Prostate gland (tissue), 2 donors: ENCODE measurements at regions not wholly inside any gene's neighbourhood (a gene's known extent, or its start where the extent isn't known, plus 50 kb on each side); places are given as distances from the start of the nearest gene placed in this dataset.
"Not testable (repeated sequence)": the region's sequence is repeated elsewhere in the genome, so short reads cannot be mapped to it uniquely, and the experiment has no call there.

ENCODE experiments used
- DNase-seq: peaks from one replicate; pipeline ENCODE4 v3.0.0-alpha.2; 2019; ENCODE audit warnings: low spot score
- H3K27ac ChIP-seq, 2 donors: fragments of 200-600 bp; sonication (generic); 2 replicates each; pipeline ENCODE4 v1.5.1; 2017 to 2019
- H3K27me3 ChIP-seq: fragments of 200-600 bp; sonication (generic); replicated peaks from 2 replicates; pipeline ENCODE4 v1.5.1; 2019; ENCODE audit not compliant: insufficient read depth
- H3K36me3 ChIP-seq, 2 donors: fragments of 200-600 bp; sonication (generic); 1 replicate in 1 of 2; 2 replicates in 1 of 2; pipeline versions ENCODE4 v1.5.1 to v1.8.1; 2017 to 2019
- H3K4me1 ChIP-seq: fragments of 200-600 bp; sonication (generic); replicated peaks from 2 replicates; pipeline ENCODE4 v1.5.1; 2019
- H3K4me3 ChIP-seq, 2 donors: fragments of 200-600 bp; sonication (generic); 2 replicates each; pipeline ENCODE4 v1.5.1; 2017 to 2019
- H3K9me3 ChIP-seq: fragments of 200-600 bp; sonication (generic); 2 replicates; pipeline ENCODE4 v1.5.1; 2017
- CTCF ChIP-seq, 4 experiments: fragments of 200-600 bp in 2 of 4; fragments of 450-650 bp in 2 of 4; sonication (generic) in 2 of 4; IDR thresholded peaks; 1 replicate in 3 of 4; 2 replicates in 1 of 4; pipeline ENCODE4 v1.5.1; 2016 to 2019; ENCODE audit warnings: antibody characterized with exemption in 4 of 4, mild to moderate bottlenecking in 2 of 4, moderate library complexity in 2 of 4
- POLR2A ChIP-seq: fragments of 450-650 bp; IDR thresholded peaks from one replicate; pipeline ENCODE4 v1.6.1; 2016; ENCODE audit warnings: antibody characterized with exemption, mild to moderate bottlenecking
- POLR2AphosphoS5 ChIP-seq: sonication (generic); formaldehyde crosslinking; IDR thresholded peaks from one replicate; pipeline ENCODE4 v1.6.1; 2017; ENCODE audit warnings: antibody characterized with exemption
- WGBS: methylation state at CpG from one replicate; pipeline ENCODE4 v1.1.5; 2018; 5-methylcytosine and 5-hydroxymethylcytosine counted together
- intact Hi-C: fragments of 100-400 bp; cut with DNase I; formaldehyde crosslinking; loops from one replicate; pipeline ENCODE4 v1.14.2; 2022

- Histone ChIP-seq H3K27ac (no peak overlapping the region), H3K4me1 (no peaks in the 10 kb centered on the region), H3K27me3 (peaks cover 3% of the 10 kb centered on the region), H3K9me3 (no peaks in the 10 kb centered on the region), H3K36me3 (no peaks in the 10 kb centered on the region), H3K4me3 (no peak overlapping the region)
- 83% methylated on average over 2 of the region's 2 CpGs for WGBS
- DNase-seq, result no peak
- no peak for TF ChIP-seq POLR2AphosphoS5
- TF ChIP-seq CTCF (IDR thresholded peaks at IDR 0.05), result no peak
- TF ChIP-seq POLR2A, result no peak
- intact Hi-C loops, result no loop called here
These were observed 170.5 kb downstream of the UQCRFS1 start for GRCh38 chr19:29042450-29042849.

DNA sequence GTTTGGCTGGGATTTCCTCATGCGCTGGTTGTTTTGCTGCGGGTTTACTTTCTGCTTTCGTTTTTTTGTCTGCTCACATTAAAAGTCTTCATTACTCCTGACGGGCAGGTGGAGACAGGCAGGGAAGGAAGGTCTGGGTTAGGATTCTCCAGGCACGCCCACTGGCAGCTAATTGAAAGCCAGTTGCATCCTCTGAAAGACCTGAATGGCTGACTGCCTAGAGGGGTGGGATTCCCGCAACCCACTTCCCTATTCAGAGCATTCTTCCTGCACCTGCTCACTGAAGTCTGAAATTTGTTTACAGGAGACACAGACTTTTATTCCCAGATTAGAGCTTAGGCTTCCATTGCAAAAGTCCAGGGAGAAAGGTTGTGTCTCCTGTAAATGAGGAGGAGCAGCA lies 172.0 kb downstream of the UQCRFS1 start:
- no peak for TF ChIP-seq POLR2A
- no peak for TF ChIP-seq POLR2AphosphoS5
- no peak for TF ChIP-seq CTCF (IDR thresholded peaks at IDR 0.05)
- Histone ChIP-seq H3K4me1 (no peaks in the 10 kb centered on the region), H3K4me3 (no peak overlapping the region), H3K36me3 (no peaks in the 10 kb centered on the region), H3K27me3 (peaks cover 3% of the 10 kb centered on the region), H3K9me3 (no peaks in the 10 kb centered on the region), H3K27ac (no peak overlapping the region)
- intact Hi-C loops, result no loop called here
- no peak for DNase-seq
- WGBS, result 24% methylated on average over 6 of the region's 6 CpGs

DNA sequence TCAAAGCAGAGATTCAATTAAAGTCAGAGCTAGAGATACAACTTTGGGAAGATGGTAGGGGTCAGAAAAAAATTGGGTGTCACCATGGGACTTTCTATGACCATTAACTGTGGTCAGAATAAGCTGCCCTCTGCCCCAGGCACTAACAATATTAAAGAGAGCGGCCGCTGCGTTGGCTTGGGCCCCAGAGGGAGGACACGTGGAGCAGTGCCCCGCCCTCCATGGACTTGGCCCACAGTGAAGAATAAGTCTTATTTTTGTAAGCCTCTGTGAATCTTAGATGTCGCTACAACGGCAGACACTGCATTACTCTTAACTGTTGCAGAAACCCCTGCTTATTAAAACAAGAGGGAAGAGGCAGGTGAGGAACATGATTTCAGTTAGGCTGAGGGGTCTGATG lies 172.7 kb downstream of the UQCRFS1 start:
- Histone ChIP-seq H3K4me1 (no peaks in the 10 kb centered on the region), H3K36me3 (no peaks in the 10 kb centered on the region), H3K9me3 (no peaks in the 10 kb centered on the region), H3K27me3 (peaks cover 3% of the 10 kb centered on the region), H3K27ac (no peak overlapping the region), H3K4me3 (no peak overlapping the region)
- TF ChIP-seq POLR2A (no peak), CTCF (IDR thresholded peaks at IDR 0.05) (no peak), POLR2AphosphoS5 (no peak)
- intact Hi-C loops, result no loop called here
- WGBS, result 14% methylated on average over 7 of the region's 7 CpGs
- DNase-seq, result no peak

GRCh38 chr19:29039036-29039435 lies 173.9 kb downstream of the UQCRFS1 start:
- intact Hi-C loops, H3K27ac ChIP-seq, H3K4me3 ChIP-seq, H3K9me3 ChIP-seq, H3K4me1 ChIP-seq, H3K27me3 ChIP-seq, DNase-seq, H3K36me3 ChIP-seq: not testable (repeated sequence)
- WGBS, result 62% methylated on average over 3 of the region's 3 CpGs

DNA sequence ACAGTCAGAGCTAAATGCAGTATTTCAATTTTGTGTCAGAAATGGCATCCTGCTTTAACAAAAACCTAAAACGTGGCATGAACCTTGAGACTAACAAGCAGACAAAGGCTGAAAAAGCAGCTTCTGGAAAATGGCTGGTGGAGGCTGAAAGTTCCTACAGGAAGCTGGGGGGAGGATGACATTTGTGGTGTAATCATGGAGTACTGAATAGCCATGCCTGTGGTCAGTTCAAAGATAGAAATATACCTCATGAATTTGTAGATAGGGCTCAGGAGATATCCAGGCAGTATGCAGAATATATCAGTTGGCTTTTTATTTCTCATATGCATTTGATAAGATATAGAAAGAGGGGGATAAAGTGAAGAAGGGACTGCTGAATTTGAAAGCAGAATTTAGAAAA lies 181.7 kb downstream of the UQCRFS1 start:
- Histone ChIP-seq H3K9me3 (no peaks in the 10 kb centered on the region), H3K36me3 (no peaks in the 10 kb centered on the region), H3K4me3 (no peak overlapping the region), H3K4me1 (no peaks in the 10 kb centered on the region), H3K27ac (no peak overlapping the region), H3K27me3 (no peaks in the 10 kb centered on the region)
- intact Hi-C loops, result no loop called here
- 65% methylated on average over 1 of the region's 1 CpG for WGBS
- TF ChIP-seq POLR2A (no peak), CTCF (IDR thresholded peaks at IDR 0.05) (no peak), POLR2AphosphoS5 (no peak)
- DNase-seq, result no peak
